ENCODE measurements at regions not wholly inside any gene's neighbourhood (a gene's known extent, or its start where the extent isn't known, plus 50 kb on each side); places are given as distances from the start of the nearest gene placed in this dataset.

DNA sequence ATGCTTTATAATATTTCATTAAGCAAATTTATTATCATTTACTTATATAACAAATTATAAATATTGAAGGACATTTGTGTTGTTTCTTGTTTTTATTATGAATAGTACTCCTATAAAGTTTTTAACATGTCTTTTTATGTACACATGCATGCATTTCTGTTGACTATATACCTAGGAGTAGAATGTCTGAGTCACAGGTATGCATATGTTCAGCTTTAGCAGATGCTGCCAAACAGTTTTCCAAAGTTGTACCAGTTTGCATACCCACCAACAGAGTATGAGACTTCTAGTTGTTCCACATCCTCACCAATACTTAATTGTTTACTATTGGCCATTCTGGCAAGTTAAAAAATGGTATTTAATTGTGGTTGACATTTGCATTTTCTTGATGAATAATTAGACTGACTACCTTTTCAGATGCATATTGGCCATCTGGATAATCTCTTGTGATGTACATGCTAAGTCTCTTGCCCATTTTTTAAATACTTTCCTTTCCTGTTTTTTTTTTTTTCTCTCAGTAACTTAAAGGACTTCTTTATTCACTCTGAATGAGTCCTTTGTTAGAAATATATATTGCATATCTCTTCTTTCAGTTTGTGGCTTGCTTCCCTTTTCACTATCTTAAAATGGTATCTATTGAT is 132.2 kb upstream of the TRIM2 start:
- TF ChIP-seq EP300 (IDR thresholded peaks at IDR 0.05) (no peak), POLR2A (IDR thresholded peaks at IDR 0.05) (no peak)
- TF ChIP-seq, protein P1, sequence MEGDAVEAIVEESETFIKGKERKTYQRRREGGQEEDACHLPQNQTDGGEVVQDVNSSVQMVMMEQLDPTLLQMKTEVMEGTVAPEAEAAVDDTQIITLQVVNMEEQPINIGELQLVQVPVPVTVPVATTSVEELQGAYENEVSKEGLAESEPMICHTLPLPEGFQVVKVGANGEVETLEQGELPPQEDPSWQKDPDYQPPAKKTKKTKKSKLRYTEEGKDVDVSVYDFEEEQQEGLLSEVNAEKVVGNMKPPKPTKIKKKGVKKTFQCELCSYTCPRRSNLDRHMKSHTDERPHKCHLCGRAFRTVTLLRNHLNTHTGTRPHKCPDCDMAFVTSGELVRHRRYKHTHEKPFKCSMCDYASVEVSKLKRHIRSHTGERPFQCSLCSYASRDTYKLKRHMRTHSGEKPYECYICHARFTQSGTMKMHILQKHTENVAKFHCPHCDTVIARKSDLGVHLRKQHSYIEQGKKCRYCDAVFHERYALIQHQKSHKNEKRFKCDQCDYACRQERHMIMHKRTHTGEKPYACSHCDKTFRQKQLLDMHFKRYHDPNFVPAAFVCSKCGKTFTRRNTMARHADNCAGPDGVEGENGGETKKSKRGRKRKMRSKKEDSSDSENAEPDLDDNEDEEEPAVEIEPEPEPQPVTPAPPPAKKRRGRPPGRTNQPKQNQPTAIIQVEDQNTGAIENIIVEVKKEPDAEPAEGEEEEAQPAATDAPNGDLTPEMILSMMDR (IDR thresholded peaks at IDR 0.05), result no peak
